ENCODE measurements at regions not wholly inside any gene's neighbourhood (a gene's known extent, or its start where the extent isn't known, plus 50 kb on each side); places are given as distances from the start of the nearest gene placed in this dataset.

DNA sequence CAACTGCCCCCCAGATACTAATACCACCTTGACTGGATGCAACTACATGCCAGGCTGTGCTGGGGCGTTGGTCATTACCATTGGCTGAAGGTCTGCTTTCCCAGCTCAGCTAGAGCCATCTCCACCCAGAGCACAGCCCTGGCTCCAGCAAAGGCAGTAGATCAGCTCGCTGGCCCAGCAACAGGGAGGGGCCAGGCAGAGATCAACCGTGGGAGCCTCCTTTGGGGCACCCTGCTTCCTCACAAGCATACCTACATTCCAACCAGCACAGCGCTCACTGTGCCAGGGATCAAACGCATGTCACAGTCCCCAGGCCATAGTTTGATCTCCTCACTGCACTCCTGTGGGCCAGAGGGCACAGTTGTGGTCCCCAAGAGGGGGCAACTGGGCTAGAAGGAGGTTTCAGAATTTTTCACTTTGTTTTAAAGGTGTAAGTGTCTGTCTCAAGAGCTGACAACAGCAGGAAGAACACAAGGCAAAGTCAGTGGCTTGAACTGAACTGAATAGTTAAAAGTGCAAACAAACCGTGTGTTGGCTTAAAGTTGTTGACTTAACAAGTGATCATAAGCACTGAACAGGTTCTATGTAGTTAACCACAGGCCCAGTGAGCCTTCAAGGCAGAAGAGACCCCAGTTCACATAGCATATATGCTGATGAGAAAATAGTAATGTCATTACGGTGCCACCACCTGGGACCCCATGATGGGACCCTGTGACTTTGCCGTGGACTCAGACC, 70.1 kb upstream of the BZW1 start (continued):
- TF ChIP-seq, protein P1, sequence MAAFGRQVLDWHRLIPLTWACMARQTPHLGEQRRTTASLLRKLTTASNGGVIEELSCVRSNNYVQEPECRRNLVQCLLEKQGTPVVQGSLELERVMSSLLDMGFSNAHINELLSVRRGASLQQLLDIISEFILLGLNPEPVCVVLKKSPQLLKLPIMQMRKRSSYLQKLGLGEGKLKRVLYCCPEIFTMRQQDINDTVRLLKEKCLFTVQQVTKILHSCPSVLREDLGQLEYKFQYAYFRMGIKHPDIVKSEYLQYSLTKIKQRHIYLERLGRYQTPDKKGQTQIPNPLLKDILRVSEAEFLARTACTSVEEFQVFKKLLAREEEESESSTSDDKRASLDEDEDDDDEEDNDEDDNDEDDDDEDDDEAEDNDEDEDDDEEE (CRISPR knock-in tag; IDR thresholded peaks at IDR 0.05), result 0 out of 2 replicates have a peak, but pooled peaks have one; percentile 48
- 0 out of 2 replicates have a peak, but pooled peaks have one; percentile 10 for TF ChIP-seq SMC3 (IDR thresholded peaks at IDR 0.05; ENCODE audit: low read length)
- 0 out of 2 replicates have a peak, but pooled peaks have one; percentile 65 for TF ChIP-seq MEIS2 (CRISPR knock-in tag; IDR thresholded peaks at IDR 0.05)
- TF ChIP-seq TBX3 (IDR thresholded peaks at IDR 0.05; ENCODE audit: borderline replicate concordance), result peak; percentile 63; the same call in 1 of the 2 replicates
- TF ChIP-seq, protein P2, sequence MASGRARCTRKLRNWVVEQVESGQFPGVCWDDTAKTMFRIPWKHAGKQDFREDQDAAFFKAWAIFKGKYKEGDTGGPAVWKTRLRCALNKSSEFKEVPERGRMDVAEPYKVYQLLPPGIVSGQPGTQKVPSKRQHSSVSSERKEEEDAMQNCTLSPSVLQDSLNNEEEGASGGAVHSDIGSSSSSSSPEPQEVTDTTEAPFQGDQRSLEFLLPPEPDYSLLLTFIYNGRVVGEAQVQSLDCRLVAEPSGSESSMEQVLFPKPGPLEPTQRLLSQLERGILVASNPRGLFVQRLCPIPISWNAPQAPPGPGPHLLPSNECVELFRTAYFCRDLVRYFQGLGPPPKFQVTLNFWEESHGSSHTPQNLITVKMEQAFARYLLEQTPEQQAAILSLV (CRISPR knock-in tag; IDR thresholded peaks at IDR 0.05; ENCODE audit: borderline replicate concordance), result 0 out of 2 replicates have a peak, but pooled peaks have one; percentile 49
- peak; percentile 70; the same call in 1 of the 2 replicates for TF ChIP-seq ZNF792 (CRISPR knock-in tag; IDR thresholded peaks at IDR 0.05)
- TF ChIP-seq FOXP1 (IDR thresholded peaks at IDR 0.05), result no peak
- TF ChIP-seq FOXP1 (CRISPR knock-in tag; IDR thresholded peaks at IDR 0.05), result peak; percentile 34; the same call in 1 of the 2 replicates
- TF ChIP-seq POLR2G (IDR thresholded peaks at IDR 0.05; ENCODE audit: low read depth, low read length), result peak; percentile 68
- TF ChIP-seq ZKSCAN1 (IDR thresholded peaks at IDR 0.05; ENCODE audit: low read length), result peak; percentile 21; the same call in 1 of the 2 replicates
- no peak for TF ChIP-seq YY1 (IDR thresholded peaks at IDR 0.05; ENCODE audit: insufficient read depth, insufficient replicate concordance, low read depth, low read length)
- TF ChIP-seq ZNF598 (CRISPR knock-in tag; IDR thresholded peaks at IDR 0.05; ENCODE audit: borderline replicate concordance), result peak; percentile 68; the same call in 1 of the 2 replicates
- no peak for TF ChIP-seq ZNF549 (CRISPR knock-in tag; IDR thresholded peaks at IDR 0.05)
- TF ChIP-seq, protein P3, sequence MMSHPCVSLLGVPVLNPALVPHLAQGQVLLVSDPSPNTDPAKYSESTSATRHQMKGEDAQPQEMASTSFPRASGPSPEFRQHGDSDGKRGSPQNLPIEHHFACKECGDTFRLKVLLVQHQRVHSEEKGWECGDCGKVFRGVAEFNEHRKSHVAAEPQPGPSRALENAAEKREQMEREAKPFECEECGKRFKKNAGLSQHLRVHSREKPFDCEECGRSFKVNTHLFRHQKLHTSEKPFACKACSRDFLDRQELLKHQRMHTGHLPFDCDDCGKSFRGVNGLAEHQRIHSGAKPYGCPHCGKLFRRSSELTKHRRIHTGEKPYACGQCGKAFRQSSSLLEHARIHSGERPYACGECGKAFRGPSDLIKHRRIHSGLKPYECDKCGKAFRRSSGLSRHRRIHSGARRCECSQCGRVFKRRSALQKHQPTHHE (CRISPR knock-in tag; IDR thresholded peaks at IDR 0.05; ENCODE audit: borderline replicate concordance), result peak; percentile 50; the same call in 1 of the 2 replicates
- TF ChIP-seq ZBTB7A (CRISPR knock-in tag; IDR thresholded peaks at IDR 0.05), result 0 out of 2 replicates have a peak, but pooled peaks have one; percentile 58
- no peak for TF ChIP-seq ETV6 (CRISPR knock-in tag; conservative IDR thresholded peaks at IDR 0.05)
- no peak for TF ChIP-seq ZNF207 (IDR thresholded peaks at IDR 0.05; ENCODE audit: borderline replicate concordance)
- TF ChIP-seq TAF1 (CRISPR knock-in tag; IDR thresholded peaks at IDR 0.05), result 0 out of 2 replicates have a peak, but pooled peaks have one; percentile 23
- TF ChIP-seq, protein P4, sequence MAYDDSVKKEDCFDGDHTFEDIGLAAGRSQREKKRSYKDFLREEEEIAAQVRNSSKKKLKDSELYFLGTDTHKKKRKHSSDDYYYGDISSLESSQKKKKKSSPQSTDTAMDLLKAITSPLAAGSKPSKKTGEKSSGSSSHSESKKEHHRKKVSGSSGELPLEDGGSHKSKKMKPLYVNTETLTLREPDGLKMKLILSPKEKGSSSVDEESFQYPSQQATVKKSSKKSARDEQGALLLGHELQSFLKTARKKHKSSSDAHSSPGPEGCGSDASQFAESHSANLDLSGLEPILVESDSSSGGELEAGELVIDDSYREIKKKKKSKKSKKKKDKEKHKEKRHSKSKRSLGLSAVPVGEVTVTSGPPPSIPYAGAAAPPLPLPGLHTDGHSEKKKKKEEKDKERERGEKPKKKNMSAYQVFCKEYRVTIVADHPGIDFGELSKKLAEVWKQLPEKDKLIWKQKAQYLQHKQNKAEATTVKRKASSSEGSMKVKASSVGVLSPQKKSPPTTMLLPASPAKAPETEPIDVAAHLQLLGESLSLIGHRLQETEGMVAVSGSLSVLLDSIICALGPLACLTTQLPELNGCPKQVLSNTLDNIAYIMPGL (CRISPR knock-in tag; IDR thresholded peaks at IDR 0.05; ENCODE audit: borderline replicate concordance in 1 of 2, low read depth in 1 of 2), result peak in 1 of 2 experiments; percentile 36; a peak in 1 of 4 replicates
- TF ChIP-seq, protein P5, sequence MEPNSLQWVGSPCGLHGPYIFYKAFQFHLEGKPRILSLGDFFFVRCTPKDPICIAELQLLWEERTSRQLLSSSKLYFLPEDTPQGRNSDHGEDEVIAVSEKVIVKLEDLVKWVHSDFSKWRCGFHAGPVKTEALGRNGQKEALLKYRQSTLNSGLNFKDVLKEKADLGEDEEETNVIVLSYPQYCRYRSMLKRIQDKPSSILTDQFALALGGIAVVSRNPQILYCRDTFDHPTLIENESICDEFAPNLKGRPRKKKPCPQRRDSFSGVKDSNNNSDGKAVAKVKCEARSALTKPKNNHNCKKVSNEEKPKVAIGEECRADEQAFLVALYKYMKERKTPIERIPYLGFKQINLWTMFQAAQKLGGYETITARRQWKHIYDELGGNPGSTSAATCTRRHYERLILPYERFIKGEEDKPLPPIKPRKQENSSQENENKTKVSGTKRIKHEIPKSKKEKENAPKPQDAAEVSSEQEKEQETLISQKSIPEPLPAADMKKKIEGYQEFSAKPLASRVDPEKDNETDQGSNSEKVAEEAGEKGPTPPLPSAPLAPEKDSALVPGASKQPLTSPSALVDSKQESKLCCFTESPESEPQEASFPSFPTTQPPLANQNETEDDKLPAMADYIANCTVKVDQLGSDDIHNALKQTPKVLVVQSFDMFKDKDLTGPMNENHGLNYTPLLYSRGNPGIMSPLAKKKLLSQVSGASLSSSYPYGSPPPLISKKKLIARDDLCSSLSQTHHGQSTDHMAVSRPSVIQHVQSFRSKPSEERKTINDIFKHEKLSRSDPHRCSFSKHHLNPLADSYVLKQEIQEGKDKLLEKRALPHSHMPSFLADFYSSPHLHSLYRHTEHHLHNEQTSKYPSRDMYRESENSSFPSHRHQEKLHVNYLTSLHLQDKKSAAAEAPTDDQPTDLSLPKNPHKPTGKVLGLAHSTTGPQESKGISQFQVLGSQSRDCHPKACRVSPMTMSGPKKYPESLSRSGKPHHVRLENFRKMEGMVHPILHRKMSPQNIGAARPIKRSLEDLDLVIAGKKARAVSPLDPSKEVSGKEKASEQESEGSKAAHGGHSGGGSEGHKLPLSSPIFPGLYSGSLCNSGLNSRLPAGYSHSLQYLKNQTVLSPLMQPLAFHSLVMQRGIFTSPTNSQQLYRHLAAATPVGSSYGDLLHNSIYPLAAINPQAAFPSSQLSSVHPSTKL (CRISPR knock-in tag; IDR thresholded peaks at IDR 0.05), result peak; percentile 82
- no peak for TF ChIP-seq ZC3H13 (CRISPR knock-in tag; IDR thresholded peaks at IDR 0.05)

Measured in HepG2 (cell line).